Activated CD4-positive, alpha-beta T cell treated with anti-CD3 and anti-CD28 coated beads, Interleukin-2, amount 50 U/mL, for 1 hour (primary cell): ENCODE measurements at regions not wholly inside any gene's neighbourhood (a gene's known extent, or its start where the extent isn't known, plus 50 kb on each side); places are given as distances from the start of the nearest gene placed in this dataset.

ENCODE experiments used
- DNase-seq: peaks from one replicate; pipeline ENCODE4 v3.0.0-alpha.2; 2020

DNA sequence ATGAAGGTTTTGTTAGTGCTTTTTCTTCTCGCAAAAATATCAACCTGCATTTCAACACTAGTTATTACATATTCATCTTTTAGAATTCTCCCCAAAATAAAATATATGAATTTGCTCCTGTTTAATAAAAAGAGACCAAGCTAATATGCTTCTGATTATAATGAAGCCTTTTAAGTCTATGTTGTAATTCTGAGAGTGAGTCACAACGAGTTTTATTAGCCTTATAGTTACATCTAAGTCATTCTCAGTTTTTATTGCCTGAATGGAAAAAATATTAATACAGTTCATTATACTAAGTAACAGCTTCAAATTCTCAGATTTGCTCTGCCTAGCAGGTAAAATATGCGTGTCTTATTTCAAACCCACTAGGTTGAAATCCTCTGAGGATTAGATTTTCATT, 152.4 kb upstream of the CELF2 start:
- DNase-seq: no peak

DNA sequence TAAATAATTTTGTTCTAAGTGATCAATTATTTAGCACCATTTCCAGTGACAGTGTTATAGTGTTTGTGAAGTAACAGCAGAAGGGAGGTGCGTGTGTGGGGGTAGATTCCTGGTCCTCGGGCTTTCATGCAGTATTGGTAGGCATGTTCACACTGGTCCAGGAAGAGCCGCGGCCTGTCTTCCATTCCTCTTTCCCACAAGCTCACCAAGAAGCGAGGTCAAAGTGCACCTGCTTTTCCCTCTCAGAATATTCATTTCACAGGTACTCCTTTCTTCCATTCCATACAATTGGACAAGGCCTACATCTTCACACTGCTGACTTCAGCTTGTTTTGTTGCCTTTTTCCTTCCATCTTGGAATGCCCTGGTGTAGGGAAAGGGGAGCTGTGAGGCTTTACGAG, 151.8 kb upstream of the CELF2 start:
- no peak for DNase-seq

DNA sequence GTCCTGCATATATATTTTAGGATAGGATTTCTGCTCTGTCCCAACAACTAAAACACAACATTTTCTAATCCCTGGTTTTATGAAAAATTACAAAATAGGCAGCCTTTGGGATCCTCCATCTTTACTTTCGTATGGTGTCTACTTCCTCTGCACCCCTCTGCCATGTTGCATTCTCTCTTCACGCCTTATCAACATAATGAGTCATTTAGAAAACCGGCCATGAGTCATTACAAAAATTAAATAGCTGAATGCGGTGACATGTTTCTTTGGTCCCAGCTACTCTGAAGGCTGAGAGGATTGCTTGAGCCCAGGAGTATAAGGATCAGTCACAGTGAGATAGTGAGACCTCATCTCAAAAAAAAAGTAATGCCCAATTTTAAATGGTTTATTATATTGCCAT, 148.1 kb upstream of the CELF2 start:
- DNase-seq: no peak

DNA sequence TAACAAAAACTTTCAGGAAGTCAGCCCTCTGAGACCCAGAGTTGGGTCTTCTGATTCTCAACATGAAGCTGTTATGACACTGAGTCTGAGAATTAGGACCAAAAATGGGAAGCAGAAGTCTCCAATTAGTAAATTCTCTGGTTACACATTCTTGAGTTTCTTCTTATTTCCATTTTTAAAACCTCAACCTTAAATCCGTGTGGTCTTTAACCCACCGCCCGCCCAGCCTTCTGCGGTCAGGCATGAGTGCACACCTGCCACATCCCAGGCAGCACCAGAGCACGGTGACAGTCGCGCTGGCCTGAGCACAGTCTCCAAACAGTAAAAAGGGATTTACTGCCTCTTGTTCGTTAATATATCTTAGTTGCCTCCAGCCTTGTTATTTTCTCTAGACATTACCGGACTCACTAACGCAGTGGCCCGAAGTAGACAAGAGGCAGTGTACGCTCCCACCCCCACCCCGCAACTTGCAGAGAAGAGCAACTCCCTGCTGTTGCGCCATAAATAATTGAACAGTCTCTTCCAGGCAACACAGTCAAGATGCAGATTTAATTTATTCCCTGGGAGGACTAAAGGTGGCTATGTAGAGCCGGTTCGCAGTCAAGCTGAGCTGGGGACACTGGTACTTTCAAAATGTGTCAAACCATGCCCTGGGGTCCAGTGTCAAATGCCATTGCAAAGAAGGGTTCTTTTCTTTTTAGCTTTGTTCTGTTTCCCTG, 147.0 kb upstream of the CELF2 start:
- no peak for DNase-seq

DNA sequence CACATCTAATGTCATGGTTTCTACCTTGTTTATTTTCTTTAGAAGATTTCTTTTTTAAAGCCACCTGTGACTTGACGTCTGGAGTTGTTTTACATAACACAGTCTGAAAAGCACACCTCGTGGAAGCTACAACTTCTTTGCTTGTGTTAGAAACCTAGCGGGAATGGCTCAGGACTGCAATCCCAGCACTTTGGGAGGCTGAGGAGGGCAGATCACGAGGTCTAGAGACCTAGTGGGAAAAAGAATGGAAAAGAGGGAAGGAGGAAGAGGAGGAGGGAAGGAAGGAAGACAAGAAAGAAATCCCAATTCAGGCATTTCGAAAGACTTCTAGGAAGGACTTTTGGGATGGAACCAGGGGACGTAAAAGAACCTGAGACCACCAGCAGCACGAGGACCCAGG, 146.3 kb upstream of the CELF2 start:
- DNase-seq: no peak

DNA sequence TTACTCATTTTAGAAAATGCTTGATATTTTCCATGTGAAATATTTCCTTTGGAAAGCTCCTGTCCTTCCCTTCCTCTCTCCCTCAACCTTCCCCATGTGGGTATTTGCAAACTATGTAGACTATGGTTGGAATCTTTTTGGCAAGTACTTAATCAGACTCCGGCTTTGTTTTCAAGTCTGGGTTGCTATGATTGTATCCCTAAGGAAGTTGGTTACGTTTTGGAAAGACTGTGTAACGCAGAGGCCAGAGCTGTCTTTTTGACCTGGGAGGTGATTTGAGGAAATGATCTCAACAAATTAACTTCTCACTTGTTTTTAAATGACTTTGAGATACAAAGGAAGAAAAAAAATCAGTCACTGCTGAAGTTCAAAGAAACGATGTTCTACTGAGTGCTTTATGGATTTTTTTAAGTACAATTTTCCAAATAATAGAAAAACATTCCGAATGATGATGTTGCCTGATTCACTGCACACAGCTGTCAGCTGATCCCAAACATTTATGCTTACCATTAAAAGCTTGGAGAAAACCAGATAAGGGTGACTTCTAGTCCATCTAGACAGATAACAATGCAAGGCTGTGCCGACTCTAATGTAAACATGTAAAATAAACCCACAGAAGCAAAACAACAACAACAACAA, 145.5 kb upstream of the CELF2 start:
- no peak for DNase-seq

DNA sequence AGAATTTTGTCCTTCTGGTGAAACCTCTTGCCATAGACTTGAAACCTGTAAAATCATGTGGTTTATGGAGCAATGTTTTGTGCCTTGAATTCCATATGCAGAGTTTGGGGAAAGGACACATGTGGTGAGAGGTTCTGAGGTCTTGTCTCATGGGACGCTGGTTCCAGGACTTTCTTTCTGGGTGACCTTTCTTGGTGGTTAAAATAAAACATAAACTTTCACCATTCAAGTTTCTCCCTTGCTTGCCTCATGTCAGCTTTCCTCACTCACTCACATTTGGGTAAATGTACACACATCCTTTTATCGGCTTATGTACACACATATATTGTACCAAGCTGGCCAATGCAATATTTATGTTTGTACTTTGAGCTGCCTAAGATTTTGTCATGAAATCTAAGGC, 144.9 kb upstream of the CELF2 start:
- no peak for DNase-seq

GRCh38 chr10:10873289-10873688, 144.4 kb upstream of the CELF2 start:
- no peak for DNase-seq

GRCh38 chr10:10873915-10874314, 143.8 kb upstream of the CELF2 start:
- no peak for DNase-seq

DNA sequence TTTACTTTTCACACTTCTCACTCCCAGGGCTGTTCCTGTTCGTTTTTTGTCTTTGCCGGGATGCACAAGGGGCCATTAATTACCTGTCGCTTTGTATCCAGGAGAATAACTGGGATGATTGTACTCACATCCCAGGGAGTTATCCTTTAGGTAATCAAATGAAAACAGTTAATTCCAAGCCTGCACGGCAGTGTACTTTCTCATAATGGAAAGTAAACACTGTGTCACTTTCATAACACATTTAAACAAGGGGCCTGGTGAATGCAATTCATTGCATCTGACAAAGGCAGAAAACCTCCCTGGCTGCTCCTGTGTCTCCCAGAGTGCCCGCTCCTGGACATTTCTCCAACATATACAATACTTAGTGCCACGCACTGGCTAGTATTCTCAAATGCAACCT, 138.7 kb upstream of the CELF2 start:
- DNase-seq: no peak

DNA sequence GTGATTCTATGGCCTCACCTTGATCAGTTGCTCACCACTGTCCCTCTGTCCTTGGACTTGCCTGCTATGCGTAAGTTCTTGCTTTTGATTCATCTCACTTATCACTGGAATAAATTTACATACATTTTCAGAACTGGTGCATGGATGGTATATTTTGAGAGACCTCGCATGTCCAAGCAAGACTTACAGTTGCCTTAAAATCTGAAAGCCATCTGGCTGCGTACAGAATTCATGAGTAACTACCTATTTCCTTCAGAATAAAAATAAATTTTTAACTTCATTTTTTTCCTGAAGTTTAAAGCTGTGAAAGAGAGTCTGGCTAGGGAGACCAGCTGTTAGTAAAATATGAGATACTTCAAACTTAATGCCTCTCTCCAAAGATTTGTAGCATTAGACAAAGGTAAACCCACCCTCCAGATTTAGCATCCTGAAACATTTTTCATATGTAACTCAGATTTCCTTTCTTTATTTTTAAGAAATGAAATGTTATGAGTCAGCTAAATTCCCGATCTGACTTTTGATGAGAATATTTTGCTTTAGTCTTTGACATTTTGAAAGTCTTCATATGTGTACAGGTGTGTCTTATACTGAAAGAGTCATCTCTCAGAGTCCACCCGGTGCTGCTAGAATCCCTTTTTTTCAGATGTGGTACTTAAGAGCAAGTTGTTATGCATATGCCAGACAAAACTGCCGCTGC, 136.4 kb upstream of the CELF2 start:
- no peak for DNase-seq

- no peak for DNase-seq
These were observed 133.9 kb upstream of the CELF2 start for GRCh38 chr10:10883737-10884136.

- no peak for DNase-seq
These were observed 130.7 kb upstream of the CELF2 start for GRCh38 chr10:10886861-10887531.

DNA sequence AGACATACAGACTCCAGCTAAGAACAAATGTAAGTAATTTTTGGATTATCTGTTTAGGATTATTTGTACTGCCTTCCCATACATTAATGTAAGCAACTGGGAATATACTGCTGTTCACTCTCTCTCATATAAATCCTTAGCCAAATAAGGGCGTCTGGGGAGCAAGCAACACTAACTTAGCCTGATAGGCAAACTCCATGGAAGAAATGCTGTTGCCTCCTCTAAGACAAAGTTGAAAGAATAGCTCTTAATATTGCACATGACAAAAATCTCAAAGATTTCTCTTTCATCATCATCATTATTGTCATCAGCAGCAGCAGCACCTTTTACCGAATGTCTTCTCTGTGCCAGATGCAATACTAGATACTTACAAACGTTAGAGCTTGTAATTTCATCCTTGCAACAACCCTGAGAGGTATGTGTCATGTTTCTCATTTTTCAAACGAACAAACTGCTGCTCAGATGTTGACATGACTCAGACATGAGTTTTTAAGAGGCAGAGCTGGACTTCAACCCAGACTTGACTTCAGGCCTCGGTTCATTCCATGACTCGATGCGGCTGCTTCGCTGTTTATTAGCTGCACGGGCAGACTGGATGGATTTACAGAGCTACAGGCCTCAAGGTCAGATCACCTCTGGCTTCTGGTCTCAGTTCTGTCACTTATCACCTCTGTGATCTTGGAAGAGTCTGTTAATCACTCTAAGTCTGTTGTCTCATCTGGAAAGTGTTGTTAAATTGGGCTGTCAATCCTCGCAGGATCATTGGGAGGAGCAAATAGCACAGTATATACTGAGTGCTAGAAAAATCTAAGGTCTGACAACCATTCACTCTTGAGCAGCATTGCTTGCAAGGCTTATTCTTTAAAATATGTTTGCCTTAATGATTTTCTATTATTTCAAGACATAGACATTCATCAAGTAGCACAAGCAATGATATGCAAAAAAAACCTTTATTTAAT, 126.3 kb upstream of the CELF2 start:
- no peak for DNase-seq

DNA sequence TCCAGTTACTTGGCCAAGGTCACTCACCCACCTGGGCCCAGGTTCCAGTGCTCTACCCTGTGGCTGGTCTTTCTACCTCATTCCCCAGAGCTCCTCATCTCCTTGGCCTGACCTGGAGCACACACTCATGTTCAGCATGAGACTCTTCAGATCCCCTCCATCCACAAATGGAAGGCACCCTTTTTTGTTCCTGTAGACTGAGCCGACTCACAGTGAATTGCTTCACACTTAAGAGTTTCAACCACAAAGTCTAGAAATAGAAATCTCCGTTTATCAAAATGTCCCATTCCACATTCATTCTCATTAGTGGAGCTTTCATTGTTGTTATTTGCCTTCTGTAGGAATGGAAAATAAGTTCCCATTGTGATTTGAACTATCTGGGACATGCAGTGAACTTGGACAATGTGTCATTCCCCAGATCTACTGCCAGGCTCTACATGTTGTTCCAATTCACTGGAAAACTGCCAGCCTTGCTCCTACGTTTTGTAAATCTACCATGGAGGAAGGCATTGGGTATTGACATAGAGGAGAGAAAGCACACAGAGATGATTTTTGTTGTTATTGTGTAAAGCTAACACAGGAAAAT, 125.3 kb upstream of the CELF2 start:
- no peak for DNase-seq

- no peak for DNase-seq
These were observed 120.3 kb upstream of the CELF2 start for GRCh38 chr10:10897400-10897799.

- no peak for DNase-seq
These were observed 115.8 kb upstream of the CELF2 start for GRCh38 chr10:10901906-10902305.

- no peak for DNase-seq
These were observed 114.7 kb upstream of the CELF2 start for GRCh38 chr10:10902951-10903350.

- DNase-seq: no peak
These were observed 114.1 kb upstream of the CELF2 start for GRCh38 chr10:10903620-10904019.

GRCh38 chr10:10910634-10911033, 107.0 kb upstream of the CELF2 start:
- DNase-seq: no peak

GRCh38 chr10:10911035-10911434, 106.6 kb upstream of the CELF2 start:
- no peak for DNase-seq

DNA sequence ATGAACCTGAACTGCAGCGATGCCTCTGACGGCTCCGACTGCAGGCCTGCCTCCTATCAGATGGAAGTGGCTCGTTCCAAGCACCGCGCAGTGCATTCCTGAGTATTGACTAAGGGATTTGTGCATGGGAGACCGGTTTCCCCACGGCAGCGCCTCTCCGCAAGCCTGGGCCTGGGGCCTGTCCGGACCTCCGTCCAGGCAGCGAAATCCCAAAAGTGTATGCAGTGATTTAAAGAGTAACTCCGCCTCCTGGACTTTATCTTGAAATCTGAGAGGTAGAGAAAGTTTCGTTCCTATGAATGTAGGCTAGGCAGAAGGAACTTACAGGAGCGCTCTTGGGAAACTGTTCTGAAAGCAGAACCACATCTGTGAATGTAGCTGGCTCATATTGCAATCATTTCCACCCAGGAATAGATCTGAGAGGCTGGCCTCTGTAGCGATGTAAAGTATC, 106.2 kb upstream of the CELF2 start:
- DNase-seq: no peak
